ENCODE measurements at regions not wholly inside any gene's neighbourhood (a gene's known extent, or its start where the extent isn't known, plus 50 kb on each side); places are given as distances from the start of the nearest gene placed in this dataset.

GRCh38 chr2:129803032-129803431 is 176.4 kb upstream of the RAB6C start:
- no peak for TF ChIP-seq CTCF (IDR thresholded peaks at IDR 0.05)
- no peak for TF ChIP-seq POLR2A (IDR thresholded peaks at IDR 0.05)

Measured in Peyer's patch (tissue), 4 donors.